ENCODE measurements at regions not wholly inside any gene's neighbourhood (a gene's known extent, or its start where the extent isn't known, plus 50 kb on each side); places are given as distances from the start of the nearest gene placed in this dataset.

- H3K79me2 ChIP-seq (ENCODE audit: control insufficient read depth, insufficient read depth, low read length), result no peaks in the 10 kb centered on the region
- no peak overlapping the region for H2AFZ ChIP-seq (ENCODE audit: control insufficient read depth, low read depth, low read length)
- POLR2A ChIA-PET, result interaction anchor here (0.7 kb wide), 2 partner anchors 18 to 1854 kb away, joined by 5 to 6 read pairs; no protein-coding TSS in a partner anchor
- RAD21 ChIA-PET (ENCODE audit: unreplicated experiment), result no interaction called here
- CTCF ChIA-PET, result no interaction called here
- H3K4me1 ChIP-seq (ENCODE audit: control insufficient read depth, insufficient read depth, low read length), result no peaks in the 10 kb centered on the region
- SMC1A ChIA-PET (ENCODE audit: uncharacterized antibody, unreplicated experiment), result no interaction called here
- H3K9ac ChIP-seq (ENCODE audit: control insufficient read depth, insufficient read depth, low read length), result no peak overlapping the region
- 30% methylated on average over 14 of the region's 14 CpGs for WGBS (ENCODE audit: insufficient coverage, insufficient replicate concordance, low lambda C conversion rate, missing lambda C conversion rate)
- no peak for FAIRE-seq
- intact Hi-C loops (cut with micrococcal nuclease; ENCODE audit: unreplicated experiment), result no loop called here
- in situ Hi-C loops (cut with MboI), result no loop called here
- no peaks in the 10 kb centered on the region for H3K27me3 ChIP-seq (replicated peaks in 1 of 2; ENCODE audit: control insufficient read depth in 2 of 2, insufficient read depth in 2 of 2, low read length in 1 of 2)
- no peak overlapping the region for H3K4me3 ChIP-seq
- no peak overlapping the region for H3K27ac ChIP-seq (ENCODE audit: control insufficient read depth, insufficient read depth)
- no peak overlapping the region for H3K4me2 ChIP-seq (ENCODE audit: control insufficient read depth, insufficient read depth)
- TF ChIP-seq MYB (IDR thresholded peaks at IDR 0.05; ENCODE audit: borderline replicate concordance, low read depth, low read length) (no peak), STAT3 (IDR thresholded peaks at IDR 0.05; ENCODE audit: low read depth, low read length) (no peak), IKZF1 (conservative IDR thresholded peaks at IDR 0.05) (no peak), YY1 (IDR thresholded peaks at IDR 0.05; ENCODE audit: low read depth, low read length) (no peak), JUNB (IDR thresholded peaks at IDR 0.05) (no peak), CREB1 (IDR thresholded peaks at IDR 0.05; ENCODE audit: low read depth) (no peak), TCF3 (IDR thresholded peaks at IDR 0.05; ENCODE audit: borderline replicate concordance, insufficient read depth, low read depth, low read length) (no peak), SMARCA5 (IDR thresholded peaks at IDR 0.05) (no peak), DPF2 (IDR thresholded peaks at IDR 0.05) (no peak), BMI1 (IDR thresholded peaks at IDR 0.05; ENCODE audit: borderline replicate concordance) (no peak), FOXK2 (IDR thresholded peaks at IDR 0.05) (no peak), RAD51 (IDR thresholded peaks at IDR 0.05) (no peak), BCLAF1 (IDR thresholded peaks at IDR 0.05) (no peak), POLR2A (IDR thresholded peaks at IDR 0.05; ENCODE audit: low read depth, low read length) (no peak), CHD4 (IDR thresholded peaks at IDR 0.05) (no peak), SP1 (IDR thresholded peaks at IDR 0.05; ENCODE audit: low read depth, low read length) (no peak), MYC (IDR thresholded peaks at IDR 0.05; ENCODE audit: insufficient read depth, insufficient read length, insufficient replicate concordance, low read length, severe bottlenecking) (no peak)
- H3K9me3 ChIP-seq (replicated peaks; ENCODE audit: control insufficient read depth, insufficient read depth, low read length), result peaks cover 4% of the 10 kb centered on the region; the same call in 1 of the 3 replicates
- no TSS peak for BruUV-seq (replicated peaks)
- no peak for DNase-seq (ENCODE audit: low read depth, low spot score)
- no peaks in the 10 kb centered on the region for H3K36me3 ChIP-seq (ENCODE audit: control insufficient read depth in 2 of 2, insufficient read depth in 2 of 2, low read length in 1 of 2)
- no peaks in the 10 kb centered on the region for H4K20me1 ChIP-seq (ENCODE audit: control insufficient read depth, insufficient read depth)
- no peak for ATAC-seq
These were observed 139.8 kb downstream of the ZFP36L2 start for GRCh38 chr2:43086451-43087221.
